ENCODE measurements at regions not wholly inside any gene's neighbourhood (a gene's known extent, or its start where the extent isn't known, plus 50 kb on each side); places are given as distances from the start of the nearest gene placed in this dataset.

GRCh38 chr13:53847502-53847901 lies 818.9 kb downstream of the OLFM4 start:
- intact Hi-C loops (cut with DNase I), result no loop called here
- ATAC-seq, result no peak
- H3K27me3 ChIP-seq, result peaks cover 0 to 2% (median 0%) of the 10 kb centered on the region in 7 donors
- TF ChIP-seq CTCF (IDR thresholded peaks at IDR 0.05), result no peak
- no peaks in the 10 kb centered on the region for H3K9me3 ChIP-seq
- H3K27ac ChIP-seq, result no peak overlapping the region
- no peaks in the 10 kb centered on the region for H3K36me3 ChIP-seq
- WGBS, 2 donors, result 87 to 90% methylated on average over 2 of the region's 2 CpGs
- H3K4me1 ChIP-seq, result no peaks in the 10 kb centered on the region
- no peak for DNase-seq
- no peak overlapping the region for H3K4me3 ChIP-seq

GRCh38 chr13:53848366-53848961 lies 819.9 kb downstream of the OLFM4 start:
- intact Hi-C loops (cut with DNase I), result no loop called here
- H3K27ac ChIP-seq, result no peak overlapping the region
- ATAC-seq (no peak), DNase-seq (no peak)
- peaks cover 0 to 2% (median 0%) of the 10 kb centered on the region in 7 donors for H3K27me3 ChIP-seq
- no peak for TF ChIP-seq CTCF (IDR thresholded peaks at IDR 0.05)
- H3K4me1 ChIP-seq, result no peaks in the 10 kb centered on the region
- WGBS, 2 donors, result 66 to 72% methylated on average over 7 of the region's 7 CpGs
- H3K4me3 ChIP-seq, result no peak overlapping the region
- no peaks in the 10 kb centered on the region for H3K36me3 ChIP-seq
- no peaks in the 10 kb centered on the region for H3K9me3 ChIP-seq

- no peak for ATAC-seq
- WGBS, 2 donors, result 92% methylated on average over 4 of the region's 4 CpGs
- no peaks in the 10 kb centered on the region for H3K4me1 ChIP-seq
Measured at GRCh38 chr13:53854321-53854720, 825.7 kb downstream of the OLFM4 start.

GRCh38 chr13:53856573-53857195 lies 828.1 kb downstream of the OLFM4 start:
- intact Hi-C loops (cut with DNase I), result no loop called here
- Histone ChIP-seq H3K4me3 (no peak overlapping the region), H3K27me3 (no peaks in the 10 kb centered on the region), H3K4me1 (no peaks in the 10 kb centered on the region), H3K9me3 (peaks cover 0 to 3% (median 0%) of the 10 kb centered on the region in 11 donors), H3K36me3 (no peaks in the 10 kb centered on the region), H3K27ac (no peak overlapping the region)
- no peak for TF ChIP-seq CTCF (IDR thresholded peaks at IDR 0.05)
- WGBS, 2 donors, result 71 to 77% methylated on average over 2 of the region's 2 CpGs
- ATAC-seq (no peak), DNase-seq (no peak)

More at GRCh38 chr13:53854321-53854720, 825.7 kb downstream of the OLFM4 start:
- Histone ChIP-seq H3K9me3 (peaks cover 0 to 3% (median 0%) of the 10 kb centered on the region in 11 donors), H3K27me3 (peaks cover 0 to 2% (median 0%) of the 10 kb centered on the region in 7 donors), H3K27ac (no peak overlapping the region), H3K36me3 (no peaks in the 10 kb centered on the region), H3K4me3 (no peak overlapping the region)
- no peak for DNase-seq
- no peak for TF ChIP-seq CTCF (IDR thresholded peaks at IDR 0.05)
- intact Hi-C loops (cut with DNase I), result no loop called here
